Peyer's patch (tissue), 4 donors: ENCODE measurements at regions not wholly inside any gene's neighbourhood (a gene's known extent, or its start where the extent isn't known, plus 50 kb on each side); places are given as distances from the start of the nearest gene placed in this dataset.
"Not testable (repeated sequence)": the region's sequence is repeated elsewhere in the genome, so short reads cannot be mapped to it uniquely, and the experiment has no call there.

Experiments used
- DNase-seq, 3 donors: peaks; one replicate each; pipeline ENCODE4 v3.0.0-alpha.2; 2017 to 2019
- H3K27ac ChIP-seq, 4 donors: fragments of 200-600 bp; sonication (generic); one replicate each; pipeline ENCODE4 v1.5.1; 2016 to 2019
- H3K27me3 ChIP-seq, 2 donors: fragments of 200-600 bp; sonication (generic); one replicate each; pipeline ENCODE4 v1.5.1; 2019
- H3K36me3 ChIP-seq, 3 donors: fragments of 200-600 bp; sonication (generic); one replicate each; pipeline ENCODE4 v1.5.1; 2016 to 2019
- H3K4me1 ChIP-seq, 4 donors: fragments of 200-600 bp; sonication (generic); one replicate each; pipeline ENCODE4 v1.5.1; 2016 to 2019
- H3K4me3 ChIP-seq, 4 donors: fragments of 200-600 bp; sonication (generic); 1 replicate in 3 of 4; 2 replicates in 1 of 4; pipeline ENCODE4 v1.5.1; 2016 to 2019; ENCODE audit warnings: mild to moderate bottlenecking in 1 of 4
- H3K9me3 ChIP-seq, 4 donors: fragments of 200-600 bp; sonication (generic); one replicate each; pipeline ENCODE4 v1.5.1; 2016 to 2019; ENCODE audit warnings: mild to moderate bottlenecking in 1 of 4
- POLR2A ChIP-seq, 2 donors: fragments of 450-650 bp; IDR thresholded peaks; one replicate each; pipeline ENCODE4 v1.5.1; 2017; ENCODE audit warnings: antibody characterized with exemption in 2 of 2, mild to moderate bottlenecking in 2 of 2, moderate library complexity in 2 of 2
- TF ChIP-seq, protein P1 (sequence below), 6 experiments: fragments of 450-650 bp in 4 of 6; fragments of 200-600 bp in 2 of 6; sonication (generic) in 1 of 6; IDR thresholded peaks; one replicate each; pipeline ENCODE4 v1.5.1; 2017 to 2019; ENCODE audit warnings: antibody characterized with exemption in 6 of 6, mild to moderate bottlenecking in 3 of 6, moderate library complexity in 1 of 6

DNA sequence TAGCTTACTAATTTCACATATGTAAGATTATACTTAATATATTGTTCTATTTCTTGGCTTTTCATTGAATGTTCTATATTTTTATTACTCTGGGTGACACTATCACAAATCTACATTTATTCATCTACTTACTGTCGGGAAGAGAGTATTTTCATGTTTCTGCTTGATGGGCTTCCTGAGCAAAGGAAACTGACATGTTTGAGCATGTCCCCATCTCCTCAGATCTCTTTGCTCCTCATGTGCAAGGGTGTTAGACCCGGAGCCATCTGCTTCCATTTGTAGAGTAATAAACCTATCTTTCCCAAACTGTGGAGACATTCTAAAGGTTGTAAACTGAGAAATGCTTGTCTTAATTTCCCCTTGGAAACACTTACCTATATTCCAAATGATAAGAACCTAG is 103.5 kb downstream of the LSMEM1 start:
- Histone ChIP-seq H3K27me3 (no peaks in the 10 kb centered on the region), H3K4me3 (no peak overlapping the region), H3K27ac (no peak overlapping the region), H3K4me1 (no peaks in the 10 kb centered on the region), H3K36me3 (no peaks in the 10 kb centered on the region), H3K9me3 (no peaks in the 10 kb centered on the region)
- TF ChIP-seq, protein P1, sequence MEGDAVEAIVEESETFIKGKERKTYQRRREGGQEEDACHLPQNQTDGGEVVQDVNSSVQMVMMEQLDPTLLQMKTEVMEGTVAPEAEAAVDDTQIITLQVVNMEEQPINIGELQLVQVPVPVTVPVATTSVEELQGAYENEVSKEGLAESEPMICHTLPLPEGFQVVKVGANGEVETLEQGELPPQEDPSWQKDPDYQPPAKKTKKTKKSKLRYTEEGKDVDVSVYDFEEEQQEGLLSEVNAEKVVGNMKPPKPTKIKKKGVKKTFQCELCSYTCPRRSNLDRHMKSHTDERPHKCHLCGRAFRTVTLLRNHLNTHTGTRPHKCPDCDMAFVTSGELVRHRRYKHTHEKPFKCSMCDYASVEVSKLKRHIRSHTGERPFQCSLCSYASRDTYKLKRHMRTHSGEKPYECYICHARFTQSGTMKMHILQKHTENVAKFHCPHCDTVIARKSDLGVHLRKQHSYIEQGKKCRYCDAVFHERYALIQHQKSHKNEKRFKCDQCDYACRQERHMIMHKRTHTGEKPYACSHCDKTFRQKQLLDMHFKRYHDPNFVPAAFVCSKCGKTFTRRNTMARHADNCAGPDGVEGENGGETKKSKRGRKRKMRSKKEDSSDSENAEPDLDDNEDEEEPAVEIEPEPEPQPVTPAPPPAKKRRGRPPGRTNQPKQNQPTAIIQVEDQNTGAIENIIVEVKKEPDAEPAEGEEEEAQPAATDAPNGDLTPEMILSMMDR (IDR thresholded peaks at IDR 0.05), result no peak
- TF ChIP-seq POLR2A (IDR thresholded peaks at IDR 0.05), result no peak
- no peak for DNase-seq

DNA sequence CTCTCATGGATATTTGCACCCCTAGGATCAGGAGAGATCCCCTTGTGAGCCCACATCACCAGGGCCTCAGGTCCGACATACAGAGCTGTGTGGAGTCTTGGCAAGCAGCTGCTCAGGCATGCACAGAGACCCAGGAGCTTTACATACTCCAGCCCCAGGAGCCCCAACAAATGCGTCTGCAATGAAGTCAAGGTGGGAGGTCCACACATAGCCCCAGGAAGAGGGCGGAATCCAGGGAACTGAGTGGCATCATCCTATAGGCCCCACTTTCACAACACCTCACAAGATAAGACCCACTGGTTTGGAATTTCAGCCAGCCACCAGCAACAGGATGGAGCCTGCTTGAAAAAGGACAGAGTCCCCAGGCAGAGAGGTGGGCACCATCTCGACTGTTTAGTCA is 106.7 kb downstream of the LSMEM1 start:
- no peaks in the 10 kb centered on the region for H3K36me3 ChIP-seq
- no peaks in the 10 kb centered on the region for H3K9me3 ChIP-seq
- no peaks in the 10 kb centered on the region for H3K4me1 ChIP-seq
- no peak overlapping the region for H3K4me3 ChIP-seq
- H3K27me3 ChIP-seq, result no peaks in the 10 kb centered on the region
- TF ChIP-seq, protein P1 (IDR thresholded peaks at IDR 0.05), result no peak
- TF ChIP-seq POLR2A (IDR thresholded peaks at IDR 0.05), result no peak
- no peak for DNase-seq
- H3K27ac ChIP-seq, result no peak overlapping the region

- not testable (repeated sequence) for H3K9me3 ChIP-seq, H3K4me3 ChIP-seq, H3K27me3 ChIP-seq, DNase-seq, H3K36me3 ChIP-seq, H3K4me1 ChIP-seq, H3K27ac ChIP-seq
Measured at GRCh38 chr7:112592565-112593263, 111.9 kb downstream of the LSMEM1 start.

GRCh38 chr7:112594397-112594796 is 113.6 kb downstream of the LSMEM1 start:
- TF ChIP-seq, protein P1 (IDR thresholded peaks at IDR 0.05), result no peak
- TF ChIP-seq POLR2A (IDR thresholded peaks at IDR 0.05), result no peak
- no peak for DNase-seq
- Histone ChIP-seq H3K9me3 (no peaks in the 10 kb centered on the region), H3K4me3 (no peak overlapping the region), H3K36me3 (no peaks in the 10 kb centered on the region), H3K4me1 (no peaks in the 10 kb centered on the region), H3K27ac (no peak overlapping the region), H3K27me3 (no peaks in the 10 kb centered on the region)

DNA sequence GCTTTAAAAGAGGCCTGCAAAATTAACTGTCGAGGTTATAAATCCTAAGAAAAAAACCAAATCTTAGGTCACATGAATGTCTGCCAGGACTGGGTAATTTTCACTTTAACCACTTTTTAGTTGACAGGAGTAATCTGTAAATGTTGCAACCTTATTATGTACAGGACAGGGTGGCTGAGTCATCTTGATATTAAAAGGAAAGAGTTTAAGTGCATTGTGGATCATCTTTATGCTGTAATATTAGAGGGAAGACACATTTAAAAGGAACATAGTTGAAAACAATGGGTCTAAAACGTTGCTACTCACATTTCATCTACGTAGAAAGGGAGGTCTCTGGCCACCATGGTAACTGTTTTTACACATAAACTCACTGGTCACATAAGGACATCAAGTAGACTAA is 115.5 kb downstream of the LSMEM1 start:
- Histone ChIP-seq H3K4me1 (no peaks in the 10 kb centered on the region), H3K4me3 (no peak overlapping the region), H3K27me3 (no peaks in the 10 kb centered on the region), H3K36me3 (no peaks in the 10 kb centered on the region), H3K27ac (no peak overlapping the region), H3K9me3 (no peaks in the 10 kb centered on the region)
- no peak for DNase-seq
- TF ChIP-seq, protein P1 (IDR thresholded peaks at IDR 0.05), result no peak
- no peak for TF ChIP-seq POLR2A (IDR thresholded peaks at IDR 0.05)

DNA sequence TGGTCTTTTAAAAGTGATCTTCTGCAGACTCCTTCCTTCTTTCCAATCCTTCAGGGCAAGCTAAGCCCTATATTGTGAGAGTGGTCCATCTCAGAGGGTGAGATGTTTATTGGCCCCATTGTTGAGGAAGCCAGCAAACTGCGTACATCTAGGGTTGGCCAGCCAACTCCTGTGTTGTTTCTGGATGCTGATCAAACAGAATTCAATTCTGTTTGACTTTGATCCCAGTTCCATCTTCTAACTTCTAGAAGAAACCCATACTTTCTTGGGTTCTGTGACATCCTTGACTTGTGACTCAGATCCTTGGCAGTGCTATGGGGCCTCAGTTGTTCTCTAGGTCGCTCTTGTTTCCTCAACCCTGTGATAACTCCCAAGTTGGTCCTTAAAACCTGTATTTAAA is 116.2 kb downstream of the LSMEM1 start:
- DNase-seq, result no peak
- no peak for TF ChIP-seq POLR2A (IDR thresholded peaks at IDR 0.05)
- TF ChIP-seq, protein P1 (IDR thresholded peaks at IDR 0.05), result no peak
- Histone ChIP-seq H3K27me3 (no peaks in the 10 kb centered on the region), H3K36me3 (no peaks in the 10 kb centered on the region), H3K27ac (no peak overlapping the region), H3K4me1 (no peaks in the 10 kb centered on the region), H3K4me3 (no peak overlapping the region), H3K9me3 (no peaks in the 10 kb centered on the region)
